ENCODE measurements at regions not wholly inside any gene's neighbourhood (a gene's known extent, or its start where the extent isn't known, plus 50 kb on each side); places are given as distances from the start of the nearest gene placed in this dataset.

GRCh38 chr13:50369646-50370045 lies 354.4 kb downstream of the KCNRG start:
- no peak overlapping the region for H3K4me3 Mint-ChIP-seq
- H3K9me3 Mint-ChIP-seq: no peaks in the 10 kb centered on the region
- DNase-seq (ENCODE audit: low spot score): no peak
- no peak overlapping the region for H3K27ac Mint-ChIP-seq
- H3K4me1 Mint-ChIP-seq (ENCODE audit: low read depth): peaks cover 36% of the 10 kb centered on the region
- peaks cover 76% of the 10 kb centered on the region for H3K27me3 Mint-ChIP-seq (ENCODE audit: low read depth)
- no peaks in the 10 kb centered on the region for H3K36me3 Mint-ChIP-seq (ENCODE audit: low read depth)

GRCh38 chr13:50370303-50370950 lies 355.2 kb downstream of the KCNRG start:
- Mint-ChIP-seq H3K27me3 (ENCODE audit: low read depth) (peaks cover 74% of the 10 kb centered on the region), H3K4me3 (no peak overlapping the region), H3K27ac (no peak overlapping the region), H3K4me1 (ENCODE audit: low read depth) (peaks cover 28% of the 10 kb centered on the region), H3K9me3 (no peaks in the 10 kb centered on the region), H3K36me3 (ENCODE audit: low read depth) (no peaks in the 10 kb centered on the region)
- DNase-seq (ENCODE audit: low spot score): no peak

GRCh38 chr13:50374517-50374916 lies 359.3 kb downstream of the KCNRG start:
- peaks cover 11% of the 10 kb centered on the region for H3K4me1 Mint-ChIP-seq (ENCODE audit: low read depth)
- H3K27me3 Mint-ChIP-seq (ENCODE audit: low read depth): peaks cover 80% of the 10 kb centered on the region
- no peak overlapping the region for H3K27ac Mint-ChIP-seq
- H3K9me3 Mint-ChIP-seq: peaks cover 5% of the 10 kb centered on the region
- H3K4me3 Mint-ChIP-seq: no peak overlapping the region
- DNase-seq (ENCODE audit: low spot score): no peak
- no peaks in the 10 kb centered on the region for H3K36me3 Mint-ChIP-seq (ENCODE audit: low read depth)

GRCh38 chr13:50375792-50376191 lies 360.5 kb downstream of the KCNRG start:
- Mint-ChIP-seq H3K4me3 (no peak overlapping the region), H3K36me3 (ENCODE audit: low read depth) (no peaks in the 10 kb centered on the region), H3K4me1 (ENCODE audit: low read depth) (peaks cover 6% of the 10 kb centered on the region), H3K27ac (no peak overlapping the region), H3K27me3 (ENCODE audit: low read depth) (peaks cover 75% of the 10 kb centered on the region), H3K9me3 (peaks cover 18% of the 10 kb centered on the region)
- DNase-seq (ENCODE audit: low spot score): no peak

GRCh38 chr13:50376895-50377575 lies 361.8 kb downstream of the KCNRG start:
- H3K4me3 Mint-ChIP-seq: no peak overlapping the region
- H3K36me3 Mint-ChIP-seq (ENCODE audit: low read depth): no peaks in the 10 kb centered on the region
- no peak overlapping the region for H3K27ac Mint-ChIP-seq
- DNase-seq (ENCODE audit: low spot score): no peak
- peaks cover 4% of the 10 kb centered on the region for H3K4me1 Mint-ChIP-seq (ENCODE audit: low read depth)
- peaks cover 26% of the 10 kb centered on the region for H3K9me3 Mint-ChIP-seq
- peaks cover 66% of the 10 kb centered on the region for H3K27me3 Mint-ChIP-seq (ENCODE audit: low read depth)

- H3K9me3 Mint-ChIP-seq: peaks cover 26% of the 10 kb centered on the region
- H3K27ac Mint-ChIP-seq: no peak overlapping the region
- no peaks in the 10 kb centered on the region for H3K36me3 Mint-ChIP-seq (ENCODE audit: low read depth)
- no peak overlapping the region for H3K4me3 Mint-ChIP-seq
- no peak for DNase-seq (ENCODE audit: low spot score)
- H3K27me3 Mint-ChIP-seq (ENCODE audit: low read depth): peaks cover 64% of the 10 kb centered on the region
- H3K4me1 Mint-ChIP-seq (ENCODE audit: low read depth): peaks cover 4% of the 10 kb centered on the region
These were observed 362.6 kb downstream of the KCNRG start for GRCh38 chr13:50377726-50378270.

- no peak for DNase-seq (ENCODE audit: low spot score)
- no peaks in the 10 kb centered on the region for H3K36me3 Mint-ChIP-seq (ENCODE audit: low read depth)
- no peak overlapping the region for H3K4me3 Mint-ChIP-seq
- H3K9me3 Mint-ChIP-seq: peaks cover 26% of the 10 kb centered on the region
- H3K4me1 Mint-ChIP-seq (ENCODE audit: low read depth): peaks cover 4% of the 10 kb centered on the region
- H3K27me3 Mint-ChIP-seq (ENCODE audit: low read depth): peaks cover 63% of the 10 kb centered on the region
- H3K27ac Mint-ChIP-seq: no peak overlapping the region
These were observed 363.3 kb downstream of the KCNRG start for GRCh38 chr13:50378509-50379044.

GRCh38 chr13:50379584-50379983 lies 364.3 kb downstream of the KCNRG start:
- Mint-ChIP-seq H3K27ac (no peak overlapping the region), H3K9me3 (peaks cover 26% of the 10 kb centered on the region), H3K36me3 (ENCODE audit: low read depth) (no peaks in the 10 kb centered on the region), H3K4me1 (ENCODE audit: low read depth) (peaks cover 6% of the 10 kb centered on the region), H3K4me3 (no peak overlapping the region), H3K27me3 (ENCODE audit: low read depth) (peaks cover 57% of the 10 kb centered on the region)
- no peak for DNase-seq (ENCODE audit: low spot score)

GRCh38 chr13:50380905-50381304 lies 365.7 kb downstream of the KCNRG start:
- DNase-seq (ENCODE audit: low spot score): no peak
- Mint-ChIP-seq H3K4me1 (ENCODE audit: low read depth) (peaks cover 8% of the 10 kb centered on the region), H3K9me3 (peaks cover 26% of the 10 kb centered on the region), H3K4me3 (no peak overlapping the region), H3K36me3 (ENCODE audit: low read depth) (no peaks in the 10 kb centered on the region), H3K27me3 (ENCODE audit: low read depth) (peaks cover 47% of the 10 kb centered on the region), H3K27ac (no peak overlapping the region)

- Mint-ChIP-seq H3K36me3 (ENCODE audit: low read depth) (no peaks in the 10 kb centered on the region), H3K9me3 (peaks cover 26% of the 10 kb centered on the region), H3K4me3 (no peak overlapping the region), H3K27me3 (ENCODE audit: low read depth) (peaks cover 47% of the 10 kb centered on the region), H3K4me1 (ENCODE audit: low read depth) (peaks cover 10% of the 10 kb centered on the region), H3K27ac (no peak overlapping the region)
- no peak for DNase-seq (ENCODE audit: low spot score)
These were observed 367.3 kb downstream of the KCNRG start for GRCh38 chr13:50382511-50382910.

GRCh38 chr13:50382951-50383350 lies 367.7 kb downstream of the KCNRG start:
- no peaks in the 10 kb centered on the region for H3K36me3 Mint-ChIP-seq (ENCODE audit: low read depth)
- H3K4me3 Mint-ChIP-seq: no peak overlapping the region
- H3K4me1 Mint-ChIP-seq (ENCODE audit: low read depth): peaks cover 10% of the 10 kb centered on the region
- no peak for DNase-seq (ENCODE audit: low spot score)
- H3K27ac Mint-ChIP-seq: no peak overlapping the region
- H3K9me3 Mint-ChIP-seq: peaks cover 26% of the 10 kb centered on the region
- peaks cover 46% of the 10 kb centered on the region for H3K27me3 Mint-ChIP-seq (ENCODE audit: low read depth)

- Mint-ChIP-seq H3K9me3 (peaks cover 18% of the 10 kb centered on the region), H3K4me3 (no peak overlapping the region), H3K27me3 (ENCODE audit: low read depth) (peaks cover 44% of the 10 kb centered on the region), H3K27ac (no peak overlapping the region), H3K36me3 (ENCODE audit: low read depth) (no peaks in the 10 kb centered on the region), H3K4me1 (ENCODE audit: low read depth) (peaks cover 6% of the 10 kb centered on the region)
- DNase-seq (ENCODE audit: low spot score): no peak
These were observed 369.5 kb downstream of the KCNRG start for GRCh38 chr13:50384724-50385123.

- Mint-ChIP-seq H3K4me1 (ENCODE audit: low read depth) (peaks cover 6% of the 10 kb centered on the region), H3K36me3 (ENCODE audit: low read depth) (no peaks in the 10 kb centered on the region), H3K27ac (no peak overlapping the region), H3K9me3 (no peaks in the 10 kb centered on the region), H3K4me3 (no peak overlapping the region), H3K27me3 (ENCODE audit: low read depth) (peaks cover 50% of the 10 kb centered on the region)
- no peak for DNase-seq (ENCODE audit: low spot score)
These were observed 371.4 kb downstream of the KCNRG start for GRCh38 chr13:50386541-50387050.

GRCh38 chr13:50387051-50387581 lies 371.9 kb downstream of the KCNRG start:
- H3K9me3 Mint-ChIP-seq: no peaks in the 10 kb centered on the region
- H3K4me3 Mint-ChIP-seq: no peak overlapping the region
- no peak overlapping the region for H3K27ac Mint-ChIP-seq
- peaks cover 6% of the 10 kb centered on the region for H3K4me1 Mint-ChIP-seq (ENCODE audit: low read depth)
- peaks cover 53% of the 10 kb centered on the region for H3K27me3 Mint-ChIP-seq (ENCODE audit: low read depth)
- DNase-seq (ENCODE audit: low spot score): no peak
- no peaks in the 10 kb centered on the region for H3K36me3 Mint-ChIP-seq (ENCODE audit: low read depth)

Measured in T-helper 2 cell treated with Interferon-gamma antibody and Interleukin-4, amounts not matched to agents 5 μg/mL and 100 μg/mL, for 36 hours (primary cell).